Heart right ventricle (tissue), 16 donors: ENCODE measurements at regions not wholly inside any gene's neighbourhood (a gene's known extent, or its start where the extent isn't known, plus 50 kb on each side); places are given as distances from the start of the nearest gene placed in this dataset.
"Not testable (repeated sequence)": the region's sequence is repeated elsewhere in the genome, so short reads cannot be mapped to it uniquely, and the experiment has no call there.

Source experiments
- ATAC-seq, 8 donors: fragments of 200-7000 bp; cut with Tn5 transposase; one replicate each; pipeline ENCODE4 v1.9.1; 2020; ENCODE audit warnings: mild to moderate bottlenecking in 8 of 8, moderate library complexity in 8 of 8, moderate number of reproducible peaks in 1 of 8
- DNase-seq, 2 donors: peaks; one replicate each; pipeline ENCODE4 v3.0.0-alpha.2; 2020
- H3K27ac ChIP-seq, 10 donors: fragments of 200-600 bp; sonication (generic) in 2 of 10; one replicate each; pipeline versions ENCODE4 v1.5.0 to v1.8.0; 2020 to 2022; ENCODE audit warnings: mild to moderate bottlenecking in 3 of 10
- H3K27me3 ChIP-seq, 7 donors: fragments of 200-600 bp; one replicate each; pipeline ENCODE4 v1.8.0; 2021 to 2022; ENCODE audit warnings: mild to moderate bottlenecking in 2 of 7
- H3K36me3 ChIP-seq, 9 donors: fragments of 200-600 bp; sonication (generic) in 1 of 9; one replicate each; pipeline versions ENCODE4 v1.5.0 to v1.8.0; 2020 to 2022; ENCODE audit warnings: mild to moderate bottlenecking in 2 of 9
- H3K4me1 ChIP-seq, 9 donors: fragments of 200-600 bp; sonication (generic) in 1 of 9; one replicate each; pipeline versions ENCODE4 v1.5.0 to v1.8.0; 2020 to 2022; ENCODE audit warnings: mild to moderate bottlenecking in 4 of 9
- H3K4me3 ChIP-seq, 10 donors: fragments of 200-600 bp; sonication (generic) in 2 of 10; one replicate each; pipeline versions ENCODE4 v1.5.0 to v1.8.0; 2020 to 2022; ENCODE audit warnings: mild to moderate bottlenecking in 7 of 10, moderate library complexity in 2 of 10
- H3K9me3 ChIP-seq, 11 donors: fragments of 200-600 bp in 10 of 11; sonication (generic) in 2 of 11; one replicate each; pipeline versions ENCODE4 v1.5.0 to v1.8.0; 2013 to 2022; ENCODE audit warnings: mild to moderate bottlenecking in 2 of 11, control low read depth in 1 of 11, moderate library complexity in 1 of 11
- WGBS, 2 donors: extraction: QIAGEN DNeasy Blood & Tissue Kit; methylation state at CpG; one replicate each; pipeline ENCODE4 v1.1.7; 2013; ENCODE audit warnings: inconsistent platforms in 1 of 2; 5-methylcytosine and 5-hydroxymethylcytosine counted together
- intact Hi-C, 10 donors: fragments of 100-400 bp; cut with DNase I; formaldehyde crosslinking; loops; one replicate each; pipeline versions ENCODE4 v1.11.1 to v1.14.2; 2022
- TF ChIP-seq, protein P1 (sequence below), 9 donors: fragments of 200-600 bp; sonication (generic) in 2 of 9; IDR thresholded peaks; one replicate each; pipeline versions ENCODE4 v1.5.0 to v1.8.0; 2021 to 2022; ENCODE audit warnings: antibody characterized with exemption in 9 of 9, mild to moderate bottlenecking in 5 of 9, moderate library complexity in 1 of 9
- donor health status: Arrhythmogenic right ventricular cardiomyopathy.
- donor health status: ischemic (EF 13 %, LVEDD 7.1; RV severe dilation, severe dysfunction).
- donor health status: healthy with polysubstance abuse.
- donor health status: DM: no; HTN: yes; CAD: no.
- donor health status: DM: no; HTN: no; CAD: no.
- donor health status: ischemic (EF 25% LVEDD 6.9; RV normal size, moderate dysfunction).
- donor health status: ischemic (EF 25% LVEDD 5.7; RV mildly dilated, moderate dysfunction).
- donor health status: healthy.
- donor health status: DM: yes; HTN: yes; CAD: no.
- donor health status: Ischemic cardiomyopathy.
- donor health status: ischemic (EF 35%, LVEDD 5.7; RV mildly dilated, moderate dysfunction).
- donor health status: nonischemic (EF 11% LVEDD 7.7; RV severe dilation, severe dysfunction).
- donor health status: DM: yes; HTN: yes; CAD: no.
- donor health status: PGD.
- donor health status: ischemic (EF 29% LVEDD 5.4; RV normal size, mild dysfunction).
- donor health status: nonischemic (EF 23%, LVEDD 6.1; RV moderate dilation, normal function).

DNA sequence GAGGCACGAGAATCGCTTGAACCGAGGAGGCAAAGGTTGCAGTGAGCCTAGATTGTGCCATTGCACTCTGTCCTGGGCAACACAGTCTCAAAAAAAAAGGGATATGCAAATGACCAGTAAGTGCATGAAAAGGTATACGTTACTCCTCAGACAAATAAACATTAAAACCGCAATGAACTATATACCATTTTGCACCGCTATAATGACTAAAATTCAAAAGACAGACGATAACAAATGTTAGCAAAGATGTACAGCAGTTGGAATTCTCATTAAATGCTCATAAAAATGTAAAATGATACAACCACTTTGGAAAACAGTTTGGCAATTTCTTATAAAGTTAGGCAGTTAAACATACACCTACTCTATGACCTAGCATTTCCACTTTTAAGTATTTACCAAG lies 67.4 kb upstream of the MSH6 start:
- WGBS, 2 donors: 86 to 97% methylated on average over 7 of the region's 7 CpGs

DNA sequence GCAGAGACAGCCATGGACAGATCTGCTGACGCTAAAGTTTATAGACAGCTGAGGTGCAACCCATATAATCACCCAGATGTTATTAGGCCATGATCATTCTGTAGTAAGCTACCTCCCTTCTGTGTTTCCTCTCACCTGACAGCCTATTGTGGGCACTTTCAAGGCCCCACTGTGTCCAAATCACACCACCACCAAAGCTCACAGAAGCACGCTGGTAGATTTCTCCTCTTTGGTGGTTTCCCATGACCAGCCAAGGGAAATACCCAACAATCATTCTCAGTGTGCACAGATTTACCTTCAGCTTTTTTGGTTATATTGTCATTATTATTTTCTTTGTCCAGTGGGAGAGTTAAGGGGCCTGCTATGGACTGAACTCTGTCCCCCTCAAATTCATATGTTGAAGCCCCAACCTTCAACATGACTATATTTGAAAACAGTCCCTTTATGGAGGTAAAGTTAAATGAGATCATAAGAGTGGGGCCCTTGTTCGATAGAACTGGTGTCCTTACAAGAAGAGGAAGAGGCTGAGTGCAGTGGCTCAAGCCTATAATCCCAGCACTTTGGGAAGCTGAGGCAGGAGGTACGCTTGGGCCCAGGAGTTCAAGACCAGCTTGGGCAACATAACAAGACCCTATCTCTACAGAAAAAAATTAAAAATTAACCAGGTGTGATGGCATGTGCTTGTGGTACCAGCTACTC lies 74.0 kb upstream of the MSH6 start:
- DNase-seq (no peak), ATAC-seq (no peak)
- Histone ChIP-seq H3K4me1 (no peaks in the 10 kb centered on the region), H3K9me3 (no peaks in the 10 kb centered on the region), H3K27ac (no peak overlapping the region), H3K4me3 (no peak overlapping the region), H3K36me3 (no peaks in the 10 kb centered on the region), H3K27me3 (no peaks in the 10 kb centered on the region)
- intact Hi-C loops: no loop called here
- 87 to 96% methylated on average over 4 of the region's 4 CpGs for WGBS, 2 donors
- TF ChIP-seq, protein P1, sequence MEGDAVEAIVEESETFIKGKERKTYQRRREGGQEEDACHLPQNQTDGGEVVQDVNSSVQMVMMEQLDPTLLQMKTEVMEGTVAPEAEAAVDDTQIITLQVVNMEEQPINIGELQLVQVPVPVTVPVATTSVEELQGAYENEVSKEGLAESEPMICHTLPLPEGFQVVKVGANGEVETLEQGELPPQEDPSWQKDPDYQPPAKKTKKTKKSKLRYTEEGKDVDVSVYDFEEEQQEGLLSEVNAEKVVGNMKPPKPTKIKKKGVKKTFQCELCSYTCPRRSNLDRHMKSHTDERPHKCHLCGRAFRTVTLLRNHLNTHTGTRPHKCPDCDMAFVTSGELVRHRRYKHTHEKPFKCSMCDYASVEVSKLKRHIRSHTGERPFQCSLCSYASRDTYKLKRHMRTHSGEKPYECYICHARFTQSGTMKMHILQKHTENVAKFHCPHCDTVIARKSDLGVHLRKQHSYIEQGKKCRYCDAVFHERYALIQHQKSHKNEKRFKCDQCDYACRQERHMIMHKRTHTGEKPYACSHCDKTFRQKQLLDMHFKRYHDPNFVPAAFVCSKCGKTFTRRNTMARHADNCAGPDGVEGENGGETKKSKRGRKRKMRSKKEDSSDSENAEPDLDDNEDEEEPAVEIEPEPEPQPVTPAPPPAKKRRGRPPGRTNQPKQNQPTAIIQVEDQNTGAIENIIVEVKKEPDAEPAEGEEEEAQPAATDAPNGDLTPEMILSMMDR (IDR thresholded peaks at IDR 0.05): no peak

More for the DNA sequence above, 67.4 kb upstream of the MSH6 start:
- H3K27ac ChIP-seq: no peak overlapping the region
- H3K4me3 ChIP-seq: no peak overlapping the region
- H3K36me3 ChIP-seq: no peaks in the 10 kb centered on the region
- intact Hi-C loops: no loop called here
- ATAC-seq (no peak), DNase-seq (no peak)
- H3K4me1 ChIP-seq: no peaks in the 10 kb centered on the region
- H3K27me3 ChIP-seq: peaks cover 0 to 4% (median 0%) of the 10 kb centered on the region in 7 donors
- TF ChIP-seq, protein P1 (IDR thresholded peaks at IDR 0.05): no peak
- no peaks in the 10 kb centered on the region for H3K9me3 ChIP-seq

- Histone ChIP-seq H3K27me3 (peaks cover 0 to under 1% (median 0%) of the 10 kb centered on the region in 7 donors), H3K27ac (no peak overlapping the region), H3K4me3 (no peak overlapping the region), H3K4me1 (no peaks in the 10 kb centered on the region), H3K36me3 (no peaks in the 10 kb centered on the region), H3K9me3 (peaks cover 0 to 4% (median 0%) of the 10 kb centered on the region in 11 donors)
- ATAC-seq (no peak), DNase-seq (no peak)
- TF ChIP-seq, protein P1 (IDR thresholded peaks at IDR 0.05): no peak
- intact Hi-C loops: no loop called here
- 13 to 25% methylated on average over 2 of the region's 2 CpGs for WGBS, 2 donors
Measured at GRCh38 chr2:47704287-47704686, 78.7 kb upstream of the MSH6 start.

- Histone ChIP-seq H3K4me3 (no peak overlapping the region), H3K9me3 (peaks cover 0 to 4% (median 0%) of the 10 kb centered on the region in 11 donors), H3K27ac (no peak overlapping the region), H3K27me3 (peaks cover 0 to 5% (median 0%) of the 10 kb centered on the region in 7 donors), H3K4me1 (peaks cover 0 to 4% (median 0%) of the 10 kb centered on the region in 9 donors), H3K36me3 (no peaks in the 10 kb centered on the region)
- 98 to 100% methylated on average over 1 of the region's 1 CpG for WGBS, 2 donors
- DNase-seq: no peak
- TF ChIP-seq, protein P1 (IDR thresholded peaks at IDR 0.05): no peak
- intact Hi-C loops: no loop called here
- ATAC-seq: no peak
Measured at GRCh38 chr2:47699533-47700215, 83.3 kb upstream of the MSH6 start.

GRCh38 chr2:47698436-47698972 lies 84.4 kb upstream of the MSH6 start:
- H3K9me3 ChIP-seq, H3K27ac ChIP-seq, ATAC-seq, H3K27me3 ChIP-seq, DNase-seq, H3K4me3 ChIP-seq, intact Hi-C loops, H3K4me1 ChIP-seq, H3K36me3 ChIP-seq: not testable (repeated sequence)
- 28 to 38% methylated on average over 4 of the region's 4 CpGs for WGBS, 2 donors

GRCh38 chr2:47697681-47698435 lies 85.1 kb upstream of the MSH6 start:
- H3K9me3 ChIP-seq, DNase-seq, H3K27me3 ChIP-seq, intact Hi-C loops, H3K4me1 ChIP-seq, H3K27ac ChIP-seq, ATAC-seq, H3K4me3 ChIP-seq, H3K36me3 ChIP-seq: not testable (repeated sequence)
- 69 to 73% methylated on average over 14 of the region's 14 CpGs for WGBS, 2 donors
